Stimulated activated naive CD8-positive, alpha-beta T cell treated with anti-CD3 and anti-CD28 coated beads, Interleukin-15, amount 100 ng/mL, for 72 hours (primary cell): ENCODE measurements at regions not wholly inside any gene's neighbourhood (a gene's known extent, or its start where the extent isn't known, plus 50 kb on each side); places are given as distances from the start of the nearest gene placed in this dataset.

Experiments used
- ATAC-seq: fragments of 150-1000 bp; cut with Tn5 transposase; 2 replicates; pipeline ENCODE4 v1.10.0; 2021; ENCODE audit warnings: mild to moderate bottlenecking, moderate library complexity
- DNase-seq, 2 donors: peaks; one replicate each; pipeline ENCODE4 v3.0.0; 2021 to 2022
- H3K27ac Mint-ChIP-seq, 2 donors: one replicate each; pipeline ENCODE4 v1.8.0; 2022; ENCODE audit warnings: mild to moderate bottlenecking in 2 of 2, mixed read lengths in 2 of 2, moderate library complexity in 2 of 2
- H3K27me3 Mint-ChIP-seq: one replicate; pipeline ENCODE4 v1.8.0; 2022; ENCODE audit warnings: mixed read lengths
- H3K4me1 Mint-ChIP-seq: one replicate; pipeline ENCODE4 v1.8.0; 2022; ENCODE audit warnings: mild to moderate bottlenecking, mixed read lengths
- H3K4me3 Mint-ChIP-seq, 2 donors: one replicate each; pipeline ENCODE4 v1.8.0; 2022; ENCODE audit warnings: mild to moderate bottlenecking in 2 of 2, mixed read lengths in 2 of 2, moderate library complexity in 1 of 2
- H3K9me3 Mint-ChIP-seq, 2 donors: one replicate each; pipeline ENCODE4 v1.8.0; 2022; ENCODE audit warnings: mixed read lengths in 2 of 2

- Mint-ChIP-seq H3K9me3 (peaks cover 44 to 45% of the 10 kb centered on the region in 2 donors), H3K4me1 (no peaks in the 10 kb centered on the region)
Observed at GRCh38 chr6:62613928-62614327, 327.9 kb upstream of the KHDRBS2 start.

DNA sequence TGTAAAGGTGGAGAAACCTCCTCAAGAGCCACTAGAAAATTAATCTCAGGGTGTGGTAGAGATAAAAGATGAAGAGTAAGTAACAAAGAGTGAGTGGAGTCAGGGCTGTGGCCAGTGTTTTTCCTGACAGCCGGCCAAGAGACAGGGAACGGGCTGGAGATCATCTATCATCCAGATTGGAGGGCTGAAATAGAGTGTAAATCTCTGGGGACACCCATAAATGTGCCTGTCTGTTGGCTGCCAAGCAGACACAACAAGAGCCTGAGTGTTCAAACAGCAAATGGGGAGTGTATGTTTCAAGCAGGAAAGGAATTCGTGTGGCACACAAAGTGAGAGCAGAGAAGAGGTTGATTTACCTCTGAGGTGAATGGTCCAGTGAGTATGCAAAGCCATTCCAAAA lies 326.4 kb upstream of the KHDRBS2 start:
- Mint-ChIP-seq H3K27me3 (no peaks in the 10 kb centered on the region), H3K9me3 (peaks cover 35 to 55% of the 10 kb centered on the region in 2 donors), H3K4me1 (no peaks in the 10 kb centered on the region), H3K27ac (no peak overlapping the region), H3K4me3 (no peak overlapping the region)
- ATAC-seq (no peak), DNase-seq (no peak)

More at GRCh38 chr6:62613928-62614327, 327.9 kb upstream of the KHDRBS2 start:
- H3K27me3 Mint-ChIP-seq = no peaks in the 10 kb centered on the region
- ATAC-seq (no peak), DNase-seq (no peak)
- no peak overlapping the region for H3K27ac Mint-ChIP-seq
- no peak overlapping the region for H3K4me3 Mint-ChIP-seq

DNA sequence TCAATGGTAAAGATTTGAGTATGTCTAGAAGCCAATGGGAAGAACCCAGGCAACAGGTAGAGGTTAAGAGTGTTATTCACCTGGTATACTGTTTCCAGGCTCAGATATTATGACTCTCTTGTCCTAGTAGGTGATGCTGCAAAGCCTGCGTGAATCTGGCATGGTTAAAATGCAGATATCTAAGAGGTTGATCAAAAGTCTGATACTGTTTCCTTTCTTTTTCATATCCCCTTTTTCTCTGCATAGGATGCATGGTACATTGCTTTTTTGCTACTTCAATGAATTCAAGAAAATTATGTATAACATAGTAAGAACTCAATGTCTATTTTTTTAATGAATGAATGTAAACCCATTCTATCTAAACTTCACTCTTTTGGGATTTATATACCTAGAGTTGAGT lies 284.3 kb upstream of the KHDRBS2 start:
- Mint-ChIP-seq H3K27me3 (no peaks in the 10 kb centered on the region), H3K9me3 (peaks cover 0 to 5% of the 10 kb centered on the region in 2 donors), H3K27ac (no peak overlapping the region), H3K4me1 (no peaks in the 10 kb centered on the region), H3K4me3 (no peak overlapping the region)
- no peak for DNase-seq
- ATAC-seq = no peak

DNA sequence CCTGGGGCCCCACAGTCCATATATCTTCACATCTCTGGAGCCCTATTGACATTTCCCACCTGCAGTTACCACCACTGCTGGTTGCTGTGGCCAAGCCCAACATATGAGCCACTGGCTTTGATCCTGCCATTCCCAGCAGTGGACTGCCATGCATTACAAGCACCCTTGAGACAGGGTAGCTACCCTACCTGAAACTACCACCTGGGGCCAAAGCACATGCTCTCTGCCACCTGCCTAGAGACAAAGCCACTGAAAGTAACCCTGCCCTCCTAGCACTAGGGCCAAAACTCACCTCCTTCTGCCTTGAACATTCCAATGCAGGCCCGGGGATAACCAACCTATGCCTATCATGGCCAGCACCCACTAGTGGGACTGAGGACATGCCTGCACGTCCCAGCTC lies 255.5 kb upstream of the KHDRBS2 start:
- H3K9me3 Mint-ChIP-seq = peaks cover 14 to 23% of the 10 kb centered on the region in 2 donors
- no peak overlapping the region for H3K27ac Mint-ChIP-seq
- no peak overlapping the region for H3K4me3 Mint-ChIP-seq
- ATAC-seq = no peak
- H3K27me3 Mint-ChIP-seq = no peaks in the 10 kb centered on the region
- no peaks in the 10 kb centered on the region for H3K4me1 Mint-ChIP-seq
- DNase-seq = no peak

DNA sequence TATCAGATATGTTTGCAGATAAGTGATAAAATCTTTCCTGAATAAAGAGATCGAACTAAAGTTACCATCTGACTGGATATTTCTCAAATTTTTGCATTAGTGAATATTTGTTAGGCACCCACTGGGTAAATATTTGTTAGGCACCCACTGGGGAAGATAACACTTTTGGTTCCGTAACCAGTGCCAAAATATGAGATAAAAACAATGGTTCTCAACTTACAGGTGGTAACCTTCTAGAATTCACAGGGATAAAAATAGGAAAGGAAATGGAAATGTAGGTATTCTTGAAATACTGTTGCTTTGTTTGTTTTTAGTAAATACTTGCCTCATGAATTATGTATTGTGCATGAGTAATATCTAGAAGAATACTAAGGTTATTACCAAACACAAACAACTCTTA lies 245.0 kb upstream of the KHDRBS2 start:
- Mint-ChIP-seq H3K4me3 (no peak overlapping the region), H3K9me3 (peaks cover 7 to 13% of the 10 kb centered on the region in 2 donors), H3K27ac (no peak overlapping the region), H3K4me1 (no peaks in the 10 kb centered on the region), H3K27me3 (no peaks in the 10 kb centered on the region)
- DNase-seq = no peak
- no peak for ATAC-seq

GRCh38 chr6:62528894-62529526 lies 243.0 kb upstream of the KHDRBS2 start:
- Mint-ChIP-seq H3K27ac (no peak overlapping the region), H3K4me3 (no peak overlapping the region), H3K4me1 (no peaks in the 10 kb centered on the region), H3K9me3 (peaks cover 13% of the 10 kb centered on the region in 2 donors), H3K27me3 (no peaks in the 10 kb centered on the region)
- DNase-seq (no peak), ATAC-seq (no peak)

- H3K27me3 Mint-ChIP-seq = no peaks in the 10 kb centered on the region
- DNase-seq = no peak
- H3K9me3 Mint-ChIP-seq = peaks cover 26 to 28% of the 10 kb centered on the region in 2 donors
- ATAC-seq = no peak
- H3K4me1 Mint-ChIP-seq = no peaks in the 10 kb centered on the region
- H3K4me3 Mint-ChIP-seq = no peak overlapping the region
- H3K27ac Mint-ChIP-seq = no peak overlapping the region
Observed at GRCh38 chr6:62523630-62524029, 237.6 kb upstream of the KHDRBS2 start.

- H3K4me3 Mint-ChIP-seq = no peak overlapping the region
- peaks cover 19 to 20% of the 10 kb centered on the region in 2 donors for H3K9me3 Mint-ChIP-seq
- H3K27ac Mint-ChIP-seq = no peak overlapping the region
- H3K27me3 Mint-ChIP-seq = no peaks in the 10 kb centered on the region
- ATAC-seq (no peak), DNase-seq (no peak)
- no peaks in the 10 kb centered on the region for H3K4me1 Mint-ChIP-seq
Observed at GRCh38 chr6:62519574-62519973, 233.5 kb upstream of the KHDRBS2 start.

GRCh38 chr6:62516291-62517141 lies 230.5 kb upstream of the KHDRBS2 start:
- no peak for ATAC-seq
- Mint-ChIP-seq H3K27ac (no peak overlapping the region), H3K9me3 (peaks cover 0 to 8% of the 10 kb centered on the region in 2 donors), H3K4me3 (no peak overlapping the region), H3K27me3 (no peaks in the 10 kb centered on the region), H3K4me1 (no peaks in the 10 kb centered on the region)
- no peak for DNase-seq

GRCh38 chr6:62492192-62492822 lies 206.3 kb upstream of the KHDRBS2 start:
- no peaks in the 10 kb centered on the region for H3K27me3 Mint-ChIP-seq
- no peak overlapping the region for H3K4me3 Mint-ChIP-seq
- no peak for ATAC-seq
- no peaks in the 10 kb centered on the region for H3K4me1 Mint-ChIP-seq
- H3K9me3 Mint-ChIP-seq = peaks cover 11 to 27% of the 10 kb centered on the region in 2 donors
- no peak overlapping the region for H3K27ac Mint-ChIP-seq
- no peak for DNase-seq

GRCh38 chr6:62480544-62480943 lies 194.5 kb upstream of the KHDRBS2 start:
- DNase-seq (no peak), ATAC-seq (no peak)
- no peaks in the 10 kb centered on the region for H3K9me3 Mint-ChIP-seq
- no peaks in the 10 kb centered on the region for H3K27me3 Mint-ChIP-seq
- H3K27ac Mint-ChIP-seq = no peak overlapping the region
- no peaks in the 10 kb centered on the region for H3K4me1 Mint-ChIP-seq
- H3K4me3 Mint-ChIP-seq = no peak overlapping the region

- no peak overlapping the region for H3K27ac Mint-ChIP-seq
Observed at GRCh38 chr6:62479697-62480220, 193.7 kb upstream of the KHDRBS2 start.

DNA sequence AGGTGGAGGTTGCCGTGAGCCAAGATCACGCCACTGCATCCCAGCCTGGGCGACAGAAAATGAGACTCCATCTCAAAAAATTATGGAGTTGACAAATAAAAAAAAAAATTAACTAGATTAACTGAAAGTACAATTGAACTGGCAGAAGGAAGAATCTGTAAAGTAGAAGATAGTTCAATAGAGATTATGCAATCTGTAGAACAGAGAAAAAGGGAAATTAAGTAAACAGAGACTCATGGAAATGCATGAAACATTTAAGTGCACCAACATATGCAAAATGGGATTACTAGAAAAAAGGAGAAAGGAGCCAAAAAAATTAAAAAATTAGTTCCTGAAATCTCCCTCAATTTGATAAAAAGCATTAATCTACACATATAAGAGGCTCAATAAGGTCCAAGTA lies 188.8 kb upstream of the KHDRBS2 start:
- ATAC-seq = no peak
- DNase-seq = no peak
- H3K4me3 Mint-ChIP-seq = no peak overlapping the region
- peaks cover 3 to 7% of the 10 kb centered on the region in 2 donors for H3K9me3 Mint-ChIP-seq
- no peak overlapping the region for H3K27ac Mint-ChIP-seq
- no peaks in the 10 kb centered on the region for H3K27me3 Mint-ChIP-seq
- H3K4me1 Mint-ChIP-seq = no peaks in the 10 kb centered on the region

More at GRCh38 chr6:62479697-62480220, 193.7 kb upstream of the KHDRBS2 start:
- no peak for DNase-seq
- Mint-ChIP-seq H3K9me3 (no peaks in the 10 kb centered on the region), H3K4me1 (no peaks in the 10 kb centered on the region), H3K27me3 (no peaks in the 10 kb centered on the region), H3K4me3 (no peak overlapping the region)
- ATAC-seq = no peak

GRCh38 chr6:62466607-62467006 lies 180.6 kb upstream of the KHDRBS2 start:
- Mint-ChIP-seq H3K9me3 (peaks cover 0 to 4% of the 10 kb centered on the region in 2 donors), H3K4me3 (no peak overlapping the region), H3K4me1 (no peaks in the 10 kb centered on the region), H3K27ac (no peak overlapping the region), H3K27me3 (no peaks in the 10 kb centered on the region)
- DNase-seq (no peak), ATAC-seq (no peak)

GRCh38 chr6:62465206-62465605 lies 179.2 kb upstream of the KHDRBS2 start:
- no peaks in the 10 kb centered on the region for H3K4me1 Mint-ChIP-seq

GRCh38 chr6:62452586-62452985 lies 166.6 kb upstream of the KHDRBS2 start:
- DNase-seq (no peak), ATAC-seq (no peak)
- H3K4me3 Mint-ChIP-seq = no peak overlapping the region
- no peaks in the 10 kb centered on the region for H3K27me3 Mint-ChIP-seq
- no peak overlapping the region for H3K27ac Mint-ChIP-seq
- peaks cover 7 to 9% of the 10 kb centered on the region in 2 donors for H3K9me3 Mint-ChIP-seq
- H3K4me1 Mint-ChIP-seq = no peaks in the 10 kb centered on the region

More at GRCh38 chr6:62465206-62465605, 179.2 kb upstream of the KHDRBS2 start:
- ATAC-seq (no peak), DNase-seq (no peak)
- H3K4me3 Mint-ChIP-seq = no peak overlapping the region
- no peaks in the 10 kb centered on the region for H3K27me3 Mint-ChIP-seq
- H3K9me3 Mint-ChIP-seq = peaks cover 0 to 4% of the 10 kb centered on the region in 2 donors
- no peak overlapping the region for H3K27ac Mint-ChIP-seq
